ENCODE measurements at regions not wholly inside any gene's neighbourhood (a gene's known extent, or its start where the extent isn't known, plus 50 kb on each side); places are given as distances from the start of the nearest gene placed in this dataset.

GRCh38 chrX:149222040-149222439, 283.1 kb downstream of the IDS start:
- H3K4me3 ChIP-seq (ENCODE audit: low read length), result no peak overlapping the region
- no peaks in the 10 kb centered on the region for H4K20me1 ChIP-seq (ENCODE audit: insufficient read depth, low read depth, low read length)
- H3K9me3 ChIP-seq (ENCODE audit: low read length), result no peaks in the 10 kb centered on the region
- H3K9me2 ChIP-seq (replicated peaks; ENCODE audit: insufficient read depth, low read length), result no peaks in the 10 kb centered on the region
- H2AFZ ChIP-seq (ENCODE audit: low read length), result no peak overlapping the region
- no peaks in the 10 kb centered on the region for H3K79me2 ChIP-seq (ENCODE audit: low read length)
- H3K27me3 ChIP-seq (ENCODE audit: low read length), result no peaks in the 10 kb centered on the region
- H3K4me1 ChIP-seq (ENCODE audit: low read length), result no peaks in the 10 kb centered on the region
- no peak for DNase-seq
- H3K9ac ChIP-seq (ENCODE audit: low read length), result no peak overlapping the region
- H3K27ac ChIP-seq (ENCODE audit: low read length), result no peak overlapping the region
- no peak overlapping the region for H3K4me2 ChIP-seq (ENCODE audit: low read depth, low read length, poor library complexity, severe bottlenecking)
- no peaks in the 10 kb centered on the region for H3K36me3 ChIP-seq (ENCODE audit: insufficient read depth, low read length)

DNA sequence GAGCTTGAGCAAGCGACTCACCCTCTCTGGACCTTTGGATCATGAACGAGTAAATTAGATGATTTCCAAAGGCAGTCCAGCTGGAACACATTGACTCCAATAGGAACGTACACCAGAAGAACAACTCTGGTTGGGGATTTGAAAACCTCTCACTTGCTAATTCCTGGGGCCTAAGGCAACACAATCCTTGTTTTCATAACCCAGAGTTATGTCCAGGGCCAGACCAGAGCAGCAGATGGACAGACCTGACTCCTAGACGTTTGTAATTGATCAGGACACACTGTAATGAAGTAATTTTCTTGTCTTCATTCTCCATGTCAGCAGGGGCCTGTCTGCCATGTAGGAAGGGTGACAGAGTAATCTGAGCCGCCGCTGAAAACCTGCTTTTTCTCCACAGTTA, 283.9 kb downstream of the IDS start:
- Histone ChIP-seq H3K27ac (ENCODE audit: low read length) (no peak overlapping the region), H3K4me1 (ENCODE audit: low read length) (no peaks in the 10 kb centered on the region), H2AFZ (ENCODE audit: low read length) (no peak overlapping the region), H3K9me3 (ENCODE audit: low read length) (no peaks in the 10 kb centered on the region), H3K36me3 (ENCODE audit: insufficient read depth, low read length) (no peaks in the 10 kb centered on the region), H3K4me3 (ENCODE audit: low read length) (no peak overlapping the region), H3K27me3 (ENCODE audit: low read length) (no peaks in the 10 kb centered on the region), H4K20me1 (ENCODE audit: insufficient read depth, low read depth, low read length) (no peaks in the 10 kb centered on the region), H3K4me2 (ENCODE audit: low read depth, low read length, poor library complexity, severe bottlenecking) (no peak overlapping the region), H3K9ac (ENCODE audit: low read length) (no peak overlapping the region), H3K79me2 (ENCODE audit: low read length) (no peaks in the 10 kb centered on the region), H3K9me2 (replicated peaks; ENCODE audit: insufficient read depth, low read length) (no peaks in the 10 kb centered on the region)
- no peak for DNase-seq

DNA sequence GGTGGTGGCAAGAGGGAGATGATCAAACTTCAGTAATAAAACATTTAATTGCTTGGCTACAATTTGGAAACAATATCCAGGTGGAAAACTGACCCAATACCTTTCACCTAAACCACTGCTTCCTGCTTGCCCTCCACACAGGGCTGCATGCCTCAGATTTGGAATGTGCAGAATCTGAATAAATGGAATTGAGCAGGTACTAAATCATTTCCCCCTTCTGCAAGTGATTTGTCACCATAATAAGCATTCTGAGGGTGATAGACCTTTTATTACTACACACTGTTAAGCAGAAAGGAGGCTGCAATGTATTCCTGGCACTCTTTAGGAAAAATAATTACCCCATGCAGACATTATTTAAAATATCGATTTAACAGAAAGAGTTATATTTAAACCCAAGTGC, 291.8 kb downstream of the IDS start:
- Histone ChIP-seq H3K9ac (ENCODE audit: low read length) (no peak overlapping the region), H3K36me3 (ENCODE audit: insufficient read depth, low read length) (no peaks in the 10 kb centered on the region), H3K9me3 (ENCODE audit: low read length) (no peaks in the 10 kb centered on the region), H3K9me2 (replicated peaks; ENCODE audit: insufficient read depth, low read length) (no peaks in the 10 kb centered on the region), H4K20me1 (ENCODE audit: insufficient read depth, low read depth, low read length) (no peaks in the 10 kb centered on the region), H3K79me2 (ENCODE audit: low read length) (no peaks in the 10 kb centered on the region), H3K4me3 (ENCODE audit: low read length) (no peak overlapping the region), H3K27ac (ENCODE audit: low read length) (no peak overlapping the region), H2AFZ (ENCODE audit: low read length) (no peak overlapping the region), H3K27me3 (ENCODE audit: low read length) (no peaks in the 10 kb centered on the region), H3K4me2 (ENCODE audit: low read depth, low read length, poor library complexity, severe bottlenecking) (no peak overlapping the region), H3K4me1 (ENCODE audit: low read length) (no peaks in the 10 kb centered on the region)
- DNase-seq, result no peak

DNA sequence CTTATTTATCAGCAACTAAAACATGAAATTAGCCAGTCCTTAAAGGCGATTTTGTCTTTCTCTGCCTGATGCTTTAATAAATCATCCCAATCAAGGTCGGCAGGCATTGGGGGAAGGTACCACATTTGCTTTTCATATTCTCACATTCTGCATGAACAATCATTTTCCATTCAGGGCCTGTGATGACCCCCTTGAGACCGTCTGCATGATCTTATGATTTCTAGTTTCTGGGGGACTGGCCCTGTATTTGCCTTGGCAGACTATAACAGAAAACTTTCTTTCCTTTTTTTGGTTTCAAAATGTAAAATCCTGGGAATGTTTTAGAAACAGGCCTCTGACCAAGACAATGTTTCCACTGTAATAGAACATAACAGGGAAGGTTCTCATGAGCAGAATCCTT, 296.8 kb downstream of the IDS start:
- DNase-seq, result no peak

DNA sequence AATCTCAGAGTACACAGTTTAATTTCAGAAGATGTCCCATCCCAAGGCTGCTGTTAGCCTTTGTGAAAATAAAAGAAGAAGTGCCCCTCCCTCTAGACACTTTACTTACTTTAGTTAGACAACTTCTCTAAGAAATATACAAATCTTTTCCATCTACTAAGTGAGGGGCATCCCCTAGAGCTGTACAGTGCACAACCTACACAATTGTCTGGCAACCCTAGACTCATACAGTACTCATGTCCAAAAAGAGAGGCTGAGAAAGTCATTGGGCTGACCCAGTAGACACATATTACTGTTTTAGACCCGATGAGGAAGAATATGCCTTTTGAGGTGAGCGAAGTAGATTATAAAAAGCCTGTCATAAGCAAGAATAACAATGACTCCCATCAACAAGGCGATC, 297.6 kb downstream of the IDS start:
- H3K4me2 ChIP-seq (ENCODE audit: low read depth, low read length, poor library complexity, severe bottlenecking), result no peak overlapping the region
- no peak for DNase-seq
- H3K9me2 ChIP-seq (replicated peaks; ENCODE audit: insufficient read depth, low read length), result no peaks in the 10 kb centered on the region
- no peaks in the 10 kb centered on the region for H3K79me2 ChIP-seq (ENCODE audit: low read length)
- H3K9me3 ChIP-seq (ENCODE audit: low read length), result no peaks in the 10 kb centered on the region
- H2AFZ ChIP-seq (ENCODE audit: low read length), result no peak overlapping the region
- H3K4me3 ChIP-seq (ENCODE audit: low read length), result no peak overlapping the region
- no peak overlapping the region for H3K27ac ChIP-seq (ENCODE audit: low read length)
- H4K20me1 ChIP-seq (ENCODE audit: insufficient read depth, low read depth, low read length), result no peaks in the 10 kb centered on the region
- no peaks in the 10 kb centered on the region for H3K4me1 ChIP-seq (ENCODE audit: low read length)
- no peak overlapping the region for H3K9ac ChIP-seq (ENCODE audit: low read length)
- no peaks in the 10 kb centered on the region for H3K27me3 ChIP-seq (ENCODE audit: low read length)
- no peaks in the 10 kb centered on the region for H3K36me3 ChIP-seq (ENCODE audit: insufficient read depth, low read length)

More for the DNA sequence above, 296.8 kb downstream of the IDS start:
- H3K36me3 ChIP-seq (ENCODE audit: insufficient read depth, low read length), result no peaks in the 10 kb centered on the region
- no peaks in the 10 kb centered on the region for H3K9me3 ChIP-seq (ENCODE audit: low read length)
- H3K27me3 ChIP-seq (ENCODE audit: low read length), result no peaks in the 10 kb centered on the region
- no peak overlapping the region for H3K9ac ChIP-seq (ENCODE audit: low read length)
- H3K4me2 ChIP-seq (ENCODE audit: low read depth, low read length, poor library complexity, severe bottlenecking), result no peak overlapping the region
- no peaks in the 10 kb centered on the region for H4K20me1 ChIP-seq (ENCODE audit: insufficient read depth, low read depth, low read length)
- no peaks in the 10 kb centered on the region for H3K4me1 ChIP-seq (ENCODE audit: low read length)
- H3K79me2 ChIP-seq (ENCODE audit: low read length), result no peaks in the 10 kb centered on the region
- no peak overlapping the region for H3K27ac ChIP-seq (ENCODE audit: low read length)
- no peak overlapping the region for H2AFZ ChIP-seq (ENCODE audit: low read length)
- H3K4me3 ChIP-seq (ENCODE audit: low read length), result no peak overlapping the region
- no peaks in the 10 kb centered on the region for H3K9me2 ChIP-seq (replicated peaks; ENCODE audit: insufficient read depth, low read length)

DNA sequence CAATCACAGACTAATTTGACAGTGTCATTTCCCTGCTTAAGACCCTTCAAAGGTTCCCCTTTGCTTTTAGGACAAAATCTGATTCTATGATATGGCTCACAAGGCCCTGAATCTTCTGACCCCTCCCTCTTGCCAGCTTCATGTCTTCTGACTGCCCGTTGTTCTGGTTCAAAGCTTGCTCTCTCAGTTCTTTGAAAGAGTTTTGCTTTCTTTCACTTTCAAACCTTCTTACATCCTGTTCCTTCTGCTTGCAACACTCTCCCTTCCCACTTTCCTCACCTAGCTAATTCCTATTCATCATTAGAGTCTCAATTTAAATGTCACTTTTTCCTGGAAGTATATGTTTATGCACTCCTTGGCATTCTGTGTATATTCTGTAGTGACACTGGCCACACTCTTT, 299.2 kb downstream of the IDS start:
- Histone ChIP-seq H3K9me2 (replicated peaks; ENCODE audit: insufficient read depth, low read length) (no peaks in the 10 kb centered on the region), H3K27ac (ENCODE audit: low read length) (no peak overlapping the region), H3K9me3 (ENCODE audit: low read length) (no peaks in the 10 kb centered on the region), H2AFZ (ENCODE audit: low read length) (no peak overlapping the region), H3K9ac (ENCODE audit: low read length) (no peak overlapping the region), H3K36me3 (ENCODE audit: insufficient read depth, low read length) (no peaks in the 10 kb centered on the region), H3K27me3 (ENCODE audit: low read length) (no peaks in the 10 kb centered on the region), H3K4me1 (ENCODE audit: low read length) (no peaks in the 10 kb centered on the region), H3K4me2 (ENCODE audit: low read depth, low read length, poor library complexity, severe bottlenecking) (no peak overlapping the region), H4K20me1 (ENCODE audit: insufficient read depth, low read depth, low read length) (no peaks in the 10 kb centered on the region), H3K4me3 (ENCODE audit: low read length) (no peak overlapping the region), H3K79me2 (ENCODE audit: low read length) (no peaks in the 10 kb centered on the region)
- no peak for DNase-seq

DNA sequence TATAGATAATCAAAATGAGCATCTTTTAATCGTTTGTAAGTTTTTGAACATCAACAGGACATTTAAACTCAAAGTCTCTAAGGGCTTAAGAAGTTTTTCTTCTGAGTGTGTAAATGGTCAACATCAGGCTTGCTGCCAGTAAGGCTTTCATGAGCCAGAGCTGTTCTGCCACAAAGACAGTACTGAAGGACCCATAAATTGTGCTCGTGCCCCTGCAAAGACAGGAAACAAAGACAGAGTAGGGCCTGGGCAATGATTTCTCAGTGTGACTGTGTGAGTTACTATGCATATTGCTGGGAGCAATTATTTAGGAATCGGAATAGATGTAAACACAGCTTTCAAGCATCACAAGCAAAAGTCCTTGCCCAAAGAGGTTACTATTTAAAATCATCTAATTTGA, 300.0 kb downstream of the IDS start:
- H3K4me1 ChIP-seq (ENCODE audit: low read length), result no peaks in the 10 kb centered on the region
- H3K9me2 ChIP-seq (replicated peaks; ENCODE audit: insufficient read depth, low read length), result no peaks in the 10 kb centered on the region
- H4K20me1 ChIP-seq (ENCODE audit: insufficient read depth, low read depth, low read length), result no peaks in the 10 kb centered on the region
- no peak overlapping the region for H3K9ac ChIP-seq (ENCODE audit: low read length)
- no peak for DNase-seq
- no peaks in the 10 kb centered on the region for H3K79me2 ChIP-seq (ENCODE audit: low read length)
- no peak overlapping the region for H3K27ac ChIP-seq (ENCODE audit: low read length)
- H3K36me3 ChIP-seq (ENCODE audit: insufficient read depth, low read length), result no peaks in the 10 kb centered on the region
- no peak overlapping the region for H2AFZ ChIP-seq (ENCODE audit: low read length)
- H3K4me3 ChIP-seq (ENCODE audit: low read length), result no peak overlapping the region
- H3K4me2 ChIP-seq (ENCODE audit: low read depth, low read length, poor library complexity, severe bottlenecking), result no peak overlapping the region
- H3K27me3 ChIP-seq (ENCODE audit: low read length), result no peaks in the 10 kb centered on the region
- H3K9me3 ChIP-seq (ENCODE audit: low read length), result no peaks in the 10 kb centered on the region

DNA sequence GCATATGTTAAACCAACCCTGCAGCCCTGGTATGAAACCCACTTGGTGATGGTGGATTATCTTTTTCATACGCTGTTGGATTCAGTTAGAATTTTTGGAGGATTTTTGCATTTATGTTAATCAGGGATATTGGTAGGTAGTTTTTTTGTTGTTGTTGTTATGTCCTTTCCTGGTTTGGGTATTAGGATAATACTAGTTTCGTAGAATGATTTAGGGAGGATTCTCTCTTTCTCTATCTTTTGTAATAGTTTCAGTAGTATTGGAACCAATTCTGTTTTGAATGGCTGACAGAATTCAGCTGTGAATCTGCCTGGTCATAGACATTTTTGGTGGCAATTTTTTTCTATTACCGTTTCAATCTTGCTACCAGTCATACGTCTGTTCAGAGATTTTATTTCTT, 305.4 kb downstream of the IDS start:
- Histone ChIP-seq H3K9me2 (replicated peaks; ENCODE audit: insufficient read depth, low read length) (no peaks in the 10 kb centered on the region), H2AFZ (ENCODE audit: low read length) (no peak overlapping the region), H3K4me2 (ENCODE audit: low read depth, low read length, poor library complexity, severe bottlenecking) (no peak overlapping the region), H3K4me3 (ENCODE audit: low read length) (no peak overlapping the region), H3K9ac (ENCODE audit: low read length) (no peak overlapping the region), H3K79me2 (ENCODE audit: low read length) (no peaks in the 10 kb centered on the region), H3K27ac (ENCODE audit: low read length) (no peak overlapping the region), H3K27me3 (ENCODE audit: low read length) (no peaks in the 10 kb centered on the region), H4K20me1 (ENCODE audit: insufficient read depth, low read depth, low read length) (no peaks in the 10 kb centered on the region), H3K9me3 (ENCODE audit: low read length) (no peaks in the 10 kb centered on the region), H3K4me1 (ENCODE audit: low read length) (no peaks in the 10 kb centered on the region), H3K36me3 (ENCODE audit: insufficient read depth, low read length) (no peaks in the 10 kb centered on the region)
- no peak for DNase-seq

Measured in Karpas-422 (cell line).